SH-SY5Y (cell line): ENCODE measurements at regions not wholly inside any gene's neighbourhood (a gene's known extent, or its start where the extent isn't known, plus 50 kb on each side); places are given as distances from the start of the nearest gene placed in this dataset.

ENCODE experiments used
- GATA2 ChIP-seq: IDR thresholded peaks from 2 replicates; pipeline ENCODE4 v1.6.1; 2011; ENCODE audit warnings: mild to moderate bottlenecking, low read depth, low read length
- GATA3 ChIP-seq: IDR thresholded peaks from 2 replicates; pipeline ENCODE4 v1.6.1; 2011; ENCODE audit warnings: low read depth, mild to moderate bottlenecking, low read length, moderate library complexity

- no peak for TF ChIP-seq GATA3
- no peak for TF ChIP-seq GATA2
Observed at GRCh38 chr5:36440300-36440699, 138.6 kb upstream of the RANBP3L start.

DNA sequence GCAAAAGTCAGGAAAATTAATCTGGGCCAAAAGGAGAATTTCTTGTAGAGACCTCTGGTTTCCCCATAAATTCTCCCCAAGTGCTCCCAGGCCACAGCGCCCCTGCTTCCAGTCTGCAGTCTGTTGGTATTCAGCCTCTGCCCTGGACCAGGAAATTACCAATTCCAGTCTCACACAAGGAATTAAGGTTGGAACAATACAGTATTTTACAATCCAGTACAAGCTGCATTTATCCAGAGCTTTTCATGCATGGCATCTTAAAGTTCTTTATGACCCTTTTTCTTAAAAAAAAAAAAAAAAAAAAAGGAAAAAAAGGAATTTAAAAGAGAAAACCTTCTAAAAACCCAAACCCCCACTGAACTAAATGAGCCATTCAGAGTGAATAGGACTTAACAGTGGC is 139.6 kb upstream of the RANBP3L start:
- TF ChIP-seq GATA3 (no peak), GATA2 (no peak)

GRCh38 chr5:36442352-36442751 is 140.7 kb upstream of the RANBP3L start:
- TF ChIP-seq GATA3 (no peak), GATA2 (no peak)

DNA sequence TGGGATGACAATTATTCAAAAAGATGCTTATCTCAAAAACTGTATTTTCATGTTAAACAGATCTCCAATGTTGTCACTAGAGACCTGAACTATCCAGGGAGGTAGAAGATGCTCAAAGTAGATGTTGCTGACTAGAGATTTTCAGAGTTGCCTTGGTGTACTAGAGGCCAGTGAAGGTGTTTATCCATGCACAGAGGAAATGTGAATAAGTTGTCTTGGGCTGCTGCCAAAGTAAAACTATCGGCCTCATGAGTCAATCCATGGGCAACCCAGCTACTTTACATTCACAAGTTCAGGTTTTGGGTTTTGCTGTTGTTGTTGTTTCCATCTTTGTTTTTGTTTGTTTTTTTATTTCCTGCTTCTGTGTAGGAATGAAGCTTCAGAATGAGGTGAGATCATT is 141.1 kb upstream of the RANBP3L start:
- no peak for TF ChIP-seq GATA2
- TF ChIP-seq GATA3 = no peak

GRCh38 chr5:36443941-36444340 is 142.2 kb upstream of the RANBP3L start:
- no peak for TF ChIP-seq GATA3
- TF ChIP-seq GATA2 = no peak

GRCh38 chr5:36444582-36445418 is 143.1 kb upstream of the RANBP3L start:
- TF ChIP-seq GATA2 (no peak), GATA3 (no peak)

DNA sequence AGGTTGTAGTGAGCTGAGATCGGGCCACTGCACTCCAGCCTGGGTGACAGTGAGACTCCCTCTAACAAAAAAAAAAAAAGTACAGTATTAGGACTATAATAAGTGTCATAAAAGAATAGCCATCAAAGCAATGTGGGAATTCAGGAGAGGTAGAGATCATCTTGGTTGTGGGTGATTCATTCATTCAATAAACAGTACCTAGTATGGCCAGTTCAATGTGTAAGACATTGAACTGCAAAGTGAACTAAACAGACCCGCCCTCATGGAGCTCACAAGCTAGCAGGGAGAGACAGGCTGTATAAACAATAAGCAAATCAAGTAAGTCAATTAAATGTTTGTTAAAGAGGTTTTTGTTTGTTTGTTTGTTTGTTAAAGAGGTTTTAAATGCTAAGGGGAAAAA is 146.1 kb upstream of the RANBP3L start:
- TF ChIP-seq GATA3 = no peak
- no peak for TF ChIP-seq GATA2

- TF ChIP-seq GATA2 = no peak
- no peak for TF ChIP-seq GATA3
Observed at GRCh38 chr5:36450229-36451014, 148.7 kb upstream of the RANBP3L start.

DNA sequence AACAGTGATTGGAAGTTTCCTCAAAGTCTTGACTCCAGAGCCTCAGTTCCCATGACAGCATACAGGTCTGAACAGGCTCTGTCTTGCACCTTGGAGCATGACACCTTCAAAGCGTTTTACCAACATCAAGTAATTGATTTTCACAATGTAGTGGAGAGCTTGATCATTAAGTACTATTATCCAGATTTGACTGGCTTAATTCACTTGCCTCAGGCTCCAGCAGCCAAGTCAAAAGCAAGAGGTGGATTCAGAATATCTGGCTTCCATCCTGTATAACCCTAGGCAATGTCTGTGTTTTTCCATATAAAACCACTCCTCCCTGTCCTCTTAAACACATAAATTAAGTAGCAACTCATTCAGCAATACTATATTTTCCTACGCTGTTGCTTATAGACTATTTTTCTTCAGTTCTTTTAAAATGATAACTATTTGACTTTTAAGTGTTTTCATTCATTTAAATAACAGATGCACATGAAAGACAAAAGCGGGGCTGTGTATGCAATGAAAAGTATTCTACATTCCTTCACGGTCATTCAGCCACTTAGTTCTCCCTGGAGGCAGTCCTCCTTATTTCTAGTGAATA is 150.8 kb upstream of the RANBP3L start:
- TF ChIP-seq GATA3 (no peak), GATA2 (no peak)

- TF ChIP-seq GATA2 (no peak), GATA3 (no peak)
Observed at GRCh38 chr5:36457511-36458270, 148.7 kb upstream of the SLC1A3 start.

- TF ChIP-seq GATA2 (no peak), GATA3 (no peak)
Observed at GRCh38 chr5:36458746-36459145, 147.7 kb upstream of the SLC1A3 start.

- TF ChIP-seq GATA2 (no peak), GATA3 (no peak)
Observed at GRCh38 chr5:36459176-36460135, 146.9 kb upstream of the SLC1A3 start.

DNA sequence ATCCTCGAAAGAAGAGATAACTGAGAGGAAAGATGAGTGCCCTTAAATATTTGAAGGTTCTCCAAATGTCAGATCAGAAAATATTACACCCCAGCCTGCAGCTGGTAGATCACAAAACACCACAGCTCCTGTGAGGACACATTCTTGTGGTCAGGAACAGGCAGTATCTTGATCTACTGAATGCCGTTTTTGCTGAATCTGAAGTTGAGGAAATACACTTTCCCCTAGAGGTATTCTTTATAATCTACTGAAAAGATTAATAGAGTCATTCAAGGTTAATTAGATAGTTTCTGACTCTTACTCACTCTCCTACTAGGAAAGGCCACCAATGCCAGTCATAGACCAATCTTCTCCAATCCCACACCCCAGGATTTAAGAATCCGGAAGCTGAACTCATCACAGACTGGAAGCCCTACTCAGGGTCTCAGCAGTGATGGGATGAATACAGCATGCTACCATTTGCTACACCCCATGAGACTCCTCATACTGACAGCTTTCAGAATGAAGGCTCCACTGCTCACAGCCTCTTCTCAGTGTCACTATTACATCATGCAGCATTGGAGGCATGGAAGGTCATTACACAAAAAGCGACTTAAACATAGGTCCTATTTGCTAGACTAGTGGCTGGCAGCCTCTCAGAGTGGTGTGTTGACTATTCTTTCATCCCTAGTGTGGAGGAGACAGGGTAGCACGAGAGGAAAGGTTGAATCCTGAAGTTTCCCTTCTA is 143.9 kb upstream of the SLC1A3 start:
- TF ChIP-seq GATA2 (no peak), GATA3 (no peak)
